WTC11 (cell line): ENCODE measurements at regions not wholly inside any gene's neighbourhood (a gene's known extent, or its start where the extent isn't known, plus 50 kb on each side); places are given as distances from the start of the nearest gene placed in this dataset.

ENCODE experiments used
- ATAC-seq: fragments of 200-7000 bp; cut with Tn5 transposase; 2 replicates; pipeline ENCODE4 v1.10.0; 2021; ENCODE audit warnings: mild to moderate bottlenecking, moderate library complexity
- CTCF ChIA-PET: fragments of 300-600 bp; sonication (Branson Sonifier 250); formaldehyde crosslinking; loops from one replicate; lab custom pipeline; 2021; ENCODE audit warnings: antibody characterized with exemption; lab: Charles Lee
- POLR2A ChIA-PET: fragments of 350-600 bp; sonication (Branson Sonifier 250); formaldehyde crosslinking; loops from one replicate; lab custom pipeline; 2021; ENCODE audit warnings: antibody characterized with exemption; lab: Charles Lee
- DNase-seq: peaks from one replicate; pipeline ENCODE4 v3.0.0; 2021; ENCODE audit warnings: low spot score
- H3K27ac Mint-ChIP-seq: 2 replicates; pipeline ENCODE4 v1.8.0; 2021; ENCODE audit warnings: mixed read lengths
- H3K27me3 Mint-ChIP-seq: 2 replicates; pipeline ENCODE4 v1.8.0; 2021; ENCODE audit warnings: low read depth, mild to moderate bottlenecking, moderate library complexity, mixed read lengths
- H3K36me3 Mint-ChIP-seq: 2 replicates; pipeline ENCODE4 v1.8.0; 2021; ENCODE audit warnings: mixed read lengths
- H3K4me1 Mint-ChIP-seq: 2 replicates; pipeline ENCODE4 v1.8.0; 2022; ENCODE audit warnings: mixed read lengths
- H3K4me3 Mint-ChIP-seq: 2 replicates; pipeline ENCODE4 v1.8.0; 2021; ENCODE audit warnings: mild to moderate bottlenecking, moderate library complexity, mixed read lengths
- H3K9me3 Mint-ChIP-seq: 2 replicates; pipeline ENCODE4 v1.8.0; 2021; ENCODE audit warnings: mixed read lengths
- AFF4 ChIP-seq: sonication (generic); formaldehyde crosslinking; IDR thresholded peaks from 2 replicates; pipeline ENCODE4 v1.8.1; 2023; ENCODE audit warnings: mild to moderate bottlenecking, missing genetic modification reagents, borderline replicate concordance
- CREM ChIP-seq: sonication (generic); formaldehyde crosslinking; IDR thresholded peaks from 2 replicates; pipeline ENCODE4 v1.8.1; 2022; ENCODE audit warnings: mild to moderate bottlenecking, missing genetic modification reagents, moderate library complexity
- E2F1 ChIP-seq: sonication (generic); formaldehyde crosslinking; IDR thresholded peaks from 2 replicates; pipeline ENCODE4 v1.8.0; 2022; ENCODE audit warnings: mild to moderate bottlenecking, missing genetic modification reagents
- ESRRA ChIP-seq: sonication (generic); formaldehyde crosslinking; IDR thresholded peaks from 2 replicates; pipeline ENCODE4 v1.8.1; 2022; ENCODE audit warnings: mild to moderate bottlenecking, missing genetic modification reagents, borderline replicate concordance
- IRF2 ChIP-seq: sonication (generic); formaldehyde crosslinking; IDR thresholded peaks from 2 replicates; pipeline ENCODE4 v1.8.0; 2022; ENCODE audit warnings: low read depth, missing genetic modification reagents, borderline replicate concordance
- JUN ChIP-seq: sonication (generic); formaldehyde crosslinking; IDR thresholded peaks from 2 replicates; pipeline ENCODE4 v1.8.0; 2023; ENCODE audit warnings: mild to moderate bottlenecking, missing genetic modification reagents
- NFYB ChIP-seq: sonication (generic); formaldehyde crosslinking; conservative IDR thresholded peaks from 2 replicates; pipeline ENCODE4 v1.8.0; 2022; ENCODE audit warnings: low read depth, missing genetic modification reagents
- NR1H2 ChIP-seq: sonication (generic); formaldehyde crosslinking; IDR thresholded peaks from 2 replicates; pipeline ENCODE4 v1.9.0; 2021; ENCODE audit warnings: mild to moderate bottlenecking, moderate library complexity, missing genetic modification reagents
- NR2C2 ChIP-seq: sonication (generic); formaldehyde crosslinking; IDR thresholded peaks from 2 replicates; pipeline ENCODE4 v1.8.0; 2022; ENCODE audit warnings: mild to moderate bottlenecking, missing genetic modification reagents
- PREB ChIP-seq: sonication (generic); formaldehyde crosslinking; IDR thresholded peaks from 2 replicates; pipeline ENCODE4 v1.8.1; 2022; ENCODE audit warnings: mild to moderate bottlenecking, missing genetic modification reagents, moderate library complexity, borderline replicate concordance
- PRRX2 ChIP-seq: fragments of 250-450 bp; sonication (Bioruptor Pico); IDR thresholded peaks from 2 replicates; pipeline ENCODE4 v1.8.0; 2021; ENCODE audit warnings: mild to moderate bottlenecking
- RELA ChIP-seq: sonication (generic); formaldehyde crosslinking; IDR thresholded peaks from 2 replicates; pipeline ENCODE4 v1.8.1; 2022; ENCODE audit warnings: missing genetic modification reagents, mild to moderate bottlenecking, borderline replicate concordance
- SMAD3 ChIP-seq: sonication (generic); formaldehyde crosslinking; IDR thresholded peaks from 2 replicates; pipeline ENCODE4 v1.8.0; 2022; ENCODE audit warnings: missing genetic modification reagents, mild to moderate bottlenecking, borderline replicate concordance
- SP1 ChIP-seq: sonication (generic); formaldehyde crosslinking; conservative IDR thresholded peaks from 2 replicates; pipeline ENCODE4 v1.8.1; 2022; ENCODE audit warnings: missing genetic modification reagents
- STAT6 ChIP-seq: sonication (generic); formaldehyde crosslinking; conservative IDR thresholded peaks from 2 replicates; pipeline ENCODE4 v1.8.1; 2023; ENCODE audit warnings: mild to moderate bottlenecking, low read depth, missing genetic modification reagents, moderate library complexity
- TP53 ChIP-seq: sonication (generic); formaldehyde crosslinking; IDR thresholded peaks from 2 replicates; pipeline ENCODE4 v1.8.1; 2023; ENCODE audit warnings: mild to moderate bottlenecking, missing genetic modification reagents
- ZNF671 ChIP-seq: fragments of 250-450 bp; sonication (Bioruptor Pico); IDR thresholded peaks from 2 replicates; pipeline ENCODE4 v1.8.0; 2021; ENCODE audit warnings: mild to moderate bottlenecking

- H3K4me3 Mint-ChIP-seq, result no peak overlapping the region
- ChIA-PET POLR2A (no interaction called here), CTCF (no interaction called here)
- H3K27ac Mint-ChIP-seq, result no peak overlapping the region
- no peak for ATAC-seq
- H3K27me3 Mint-ChIP-seq, result no peaks in the 10 kb centered on the region
- peaks cover 2% of the 10 kb centered on the region for H3K4me1 Mint-ChIP-seq
- no peak for DNase-seq
- H3K9me3 Mint-ChIP-seq, result peaks cover 12% of the 10 kb centered on the region
- TF ChIP-seq E2F1 (CRISPR knock-in tag), result no peak
- H3K36me3 Mint-ChIP-seq, result no peaks in the 10 kb centered on the region
Measured at GRCh38 chr3:147656023-147656422, 246.9 kb downstream of the ZIC1 start.

- Mint-ChIP-seq H3K27ac (no peak overlapping the region), H3K4me3 (no peak overlapping the region), H3K9me3 (peaks cover 12% of the 10 kb centered on the region), H3K4me1 (no peaks in the 10 kb centered on the region), H3K36me3 (no peaks in the 10 kb centered on the region), H3K27me3 (no peaks in the 10 kb centered on the region)
- POLR2A ChIA-PET, result no interaction called here
- DNase-seq (no peak), ATAC-seq (no peak)
- CTCF ChIA-PET, result interaction anchor here (0.7 kb wide), 1 partner anchor 278 kb away, joined by 3 read pairs; no protein-coding TSS in a partner anchor
- no peak for TF ChIP-seq NR1H2
- no peak for TF ChIP-seq IRF2
- TF ChIP-seq SP1 (CRISPR knock-in tag), result no peak
- no peak for TF ChIP-seq NFYB (CRISPR knock-in tag)
- TF ChIP-seq ESRRA (CRISPR knock-in tag), result no peak
- TF ChIP-seq SMAD3 (CRISPR knock-in tag), result no peak
Measured at GRCh38 chr3:147661916-147662315, 252.8 kb downstream of the ZIC1 start.

- ATAC-seq (no peak), DNase-seq (no peak)
- Mint-ChIP-seq H3K4me3 (no peak overlapping the region), H3K9me3 (peaks cover 12% of the 10 kb centered on the region), H3K4me1 (no peaks in the 10 kb centered on the region), H3K27ac (no peak overlapping the region), H3K36me3 (no peaks in the 10 kb centered on the region), H3K27me3 (no peaks in the 10 kb centered on the region)
- ChIA-PET CTCF (no interaction called here), POLR2A (no interaction called here)
- TF ChIP-seq PRRX2 (CRISPR knock-in tag), result no peak
- no peak for TF ChIP-seq ZNF671 (CRISPR knock-in tag)
- TF ChIP-seq TP53 (CRISPR knock-in tag), result no peak
- no peak for TF ChIP-seq IRF2
- no peak for TF ChIP-seq RELA (CRISPR knock-in tag)
- no peak for TF ChIP-seq STAT6 (CRISPR knock-in tag)
- TF ChIP-seq NR2C2 (CRISPR knock-in tag), result no peak
- no peak for TF ChIP-seq JUN
- no peak for TF ChIP-seq PREB
- TF ChIP-seq, all 79 proteins: peak for 0
Measured at GRCh38 chr3:147662705-147663104, 253.5 kb downstream of the ZIC1 start.

- Mint-ChIP-seq H3K27me3 (no peaks in the 10 kb centered on the region), H3K4me1 (no peaks in the 10 kb centered on the region), H3K27ac (no peak overlapping the region), H3K36me3 (no peaks in the 10 kb centered on the region), H3K4me3 (no peak overlapping the region), H3K9me3 (no peaks in the 10 kb centered on the region)
- no peak for TF ChIP-seq AFF4 (CRISPR knock-in tag)
- no peak for TF ChIP-seq CREM (CRISPR knock-in tag)
- ChIA-PET CTCF (interaction anchor here (2.3 kb wide), 1 partner anchor 285 kb away, joined by 6 read pairs; no protein-coding TSS in a partner anchor), POLR2A (no interaction called here)
- ATAC-seq (no peak), DNase-seq (no peak)
Measured at GRCh38 chr3:147669077-147669476, 259.9 kb downstream of the ZIC1 start.
